ENCODE measurements at regions not wholly inside any gene's neighbourhood (a gene's known extent, or its start where the extent isn't known, plus 50 kb on each side); places are given as distances from the start of the nearest gene placed in this dataset.

DNA sequence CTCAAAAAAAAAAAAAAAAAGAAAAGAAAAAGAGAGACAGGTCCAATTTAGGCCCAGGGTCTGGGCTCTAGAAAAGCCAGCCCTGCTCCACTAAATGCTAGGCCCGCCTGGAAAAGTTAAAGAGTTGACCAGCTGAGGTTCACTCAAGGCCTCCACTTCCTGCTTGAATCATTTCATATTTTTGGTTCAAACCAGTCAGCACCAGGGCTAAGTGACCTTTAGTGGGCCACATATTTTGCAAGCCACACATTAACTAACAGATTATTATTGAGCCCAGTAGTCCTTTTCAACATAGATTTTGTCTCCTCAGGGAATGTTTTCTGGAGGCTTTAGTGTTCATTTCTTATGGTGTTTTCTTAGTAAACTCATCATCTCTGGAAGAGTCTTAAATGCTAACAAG is 156.6 kb downstream of the TLR4 start:
- no peak for DNase-seq (ENCODE audit: low read depth)

DNA sequence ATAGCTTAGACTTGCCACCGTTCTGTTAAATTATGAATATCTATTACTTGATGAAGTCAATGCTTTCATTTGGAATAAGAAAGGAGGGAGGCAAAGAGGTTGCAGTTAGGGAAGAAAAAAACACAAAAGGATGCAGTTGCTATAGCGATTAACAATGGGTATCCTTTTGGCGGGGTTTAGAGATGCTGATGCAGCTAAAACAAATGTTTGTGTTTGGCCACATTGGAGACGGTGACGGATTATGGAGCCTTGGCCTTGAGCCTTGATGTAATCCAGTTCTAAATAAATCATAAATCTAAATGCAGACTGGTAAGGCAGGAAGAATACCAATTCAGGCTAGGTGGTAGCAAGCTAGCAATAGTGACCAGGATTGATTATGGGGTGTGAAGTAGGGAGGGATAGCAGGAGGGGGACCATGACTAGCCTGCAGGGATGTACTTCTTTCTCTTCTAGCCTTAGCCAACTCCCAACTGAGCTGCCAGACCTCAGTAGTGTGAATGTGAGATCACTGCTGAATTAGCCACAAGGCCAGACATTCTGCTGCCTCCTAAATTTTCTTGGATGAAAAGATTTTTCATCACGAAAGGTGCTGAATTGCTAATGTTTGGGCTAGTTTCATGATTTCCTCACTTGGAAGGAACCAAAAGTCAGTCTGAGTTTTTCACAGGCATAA is 160.3 kb downstream of the TLR4 start:
- DNase-seq (ENCODE audit: low read depth): no peak

DNA sequence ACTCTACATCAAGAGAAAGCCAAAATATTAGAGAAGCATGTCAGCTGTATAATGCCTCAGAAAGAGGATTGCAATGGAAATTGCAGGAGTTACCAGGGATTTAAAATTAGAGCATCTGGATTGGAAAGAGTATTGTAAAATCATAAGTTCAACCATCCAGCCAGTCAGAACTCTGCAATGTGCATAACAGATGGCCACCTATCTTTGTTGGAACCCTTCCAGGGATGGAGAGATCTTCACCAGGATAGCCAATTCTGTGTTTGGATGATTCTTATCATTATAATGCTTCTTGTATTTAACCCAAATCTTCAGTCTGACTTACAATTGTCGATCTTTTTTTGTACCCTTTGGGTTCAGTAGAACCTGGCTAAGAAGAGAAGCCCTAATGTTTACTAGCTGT is 164.4 kb downstream of the TLR4 start:
- no peak for DNase-seq (ENCODE audit: low read depth)

DNA sequence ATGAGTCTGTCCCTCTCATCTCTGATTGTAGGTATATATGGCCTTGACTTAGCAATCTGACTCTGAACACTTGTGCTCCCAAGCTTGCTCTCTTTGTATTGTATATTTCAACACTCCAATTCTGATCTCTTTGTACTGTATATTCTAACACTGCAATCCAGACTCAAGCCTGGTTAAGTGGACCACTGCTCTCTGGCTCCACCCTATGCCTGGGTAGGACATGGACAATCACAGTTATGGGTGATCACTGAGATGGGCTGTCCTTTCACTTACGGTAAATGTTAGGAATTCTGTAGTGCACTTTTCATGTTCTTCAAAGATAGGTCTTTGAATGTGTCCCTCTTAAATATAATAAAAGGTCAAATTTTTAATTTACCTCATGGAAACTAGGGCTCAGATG is 165.1 kb downstream of the TLR4 start:
- DNase-seq (ENCODE audit: low read depth): no peak

DNA sequence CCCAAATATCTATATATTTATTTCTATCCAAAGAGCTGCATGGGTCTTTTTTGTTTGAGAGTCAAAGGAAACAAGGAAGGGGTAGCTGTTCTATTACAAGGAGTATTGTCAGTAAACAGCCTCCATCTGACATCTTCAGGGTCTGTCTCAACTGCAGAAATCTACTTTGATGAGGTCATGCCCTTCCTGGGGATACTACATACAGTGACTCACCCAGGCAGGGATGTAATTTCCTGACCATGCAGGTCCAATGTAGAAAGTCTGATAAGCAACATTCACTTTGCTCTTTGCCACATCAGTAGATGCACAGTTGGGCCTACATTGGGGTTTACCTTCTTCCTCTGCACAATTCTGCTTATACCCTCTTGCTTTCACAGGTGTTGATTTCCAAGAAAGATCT is 165.5 kb downstream of the TLR4 start:
- no peak for DNase-seq (ENCODE audit: low read depth)

DNA sequence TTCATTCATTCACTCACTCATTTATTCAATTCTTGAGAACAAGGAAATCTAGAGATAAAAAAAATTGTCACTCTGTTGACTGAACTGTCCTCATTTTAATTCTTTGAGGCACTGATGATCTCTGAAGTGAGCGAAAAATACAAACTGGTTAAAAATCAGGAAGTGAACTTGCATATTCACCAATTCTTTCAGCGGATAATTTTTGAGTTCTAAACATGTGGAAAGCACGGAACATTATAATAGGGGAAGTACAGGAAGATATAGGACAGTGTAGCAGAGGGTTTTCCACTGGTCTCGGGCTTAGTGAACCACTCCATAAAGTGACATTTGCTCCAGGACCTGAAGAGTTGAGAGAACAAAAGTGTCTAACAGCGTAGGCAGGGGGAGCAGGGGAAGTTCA is 169.5 kb downstream of the TLR4 start:
- no peak for DNase-seq (ENCODE audit: low read depth)

DNA sequence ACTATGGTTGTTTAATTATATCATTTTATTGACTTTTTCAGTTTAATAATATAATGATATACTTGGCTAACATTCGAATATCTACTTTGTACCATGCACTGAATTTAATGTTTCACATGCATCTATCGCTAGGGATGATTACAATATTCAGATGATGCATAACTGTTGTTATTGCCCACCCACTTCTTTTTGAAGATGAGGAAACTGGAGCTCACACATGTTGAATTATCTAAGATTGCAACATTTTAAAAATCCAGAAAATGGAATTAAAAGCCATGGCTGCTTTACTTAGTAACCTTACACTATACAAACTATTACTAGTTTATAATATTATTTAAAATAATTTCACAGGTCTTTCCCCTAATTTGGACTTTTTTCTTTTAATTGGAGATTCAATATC is 171.7 kb downstream of the TLR4 start:
- no peak for DNase-seq (ENCODE audit: low read depth)

DNA sequence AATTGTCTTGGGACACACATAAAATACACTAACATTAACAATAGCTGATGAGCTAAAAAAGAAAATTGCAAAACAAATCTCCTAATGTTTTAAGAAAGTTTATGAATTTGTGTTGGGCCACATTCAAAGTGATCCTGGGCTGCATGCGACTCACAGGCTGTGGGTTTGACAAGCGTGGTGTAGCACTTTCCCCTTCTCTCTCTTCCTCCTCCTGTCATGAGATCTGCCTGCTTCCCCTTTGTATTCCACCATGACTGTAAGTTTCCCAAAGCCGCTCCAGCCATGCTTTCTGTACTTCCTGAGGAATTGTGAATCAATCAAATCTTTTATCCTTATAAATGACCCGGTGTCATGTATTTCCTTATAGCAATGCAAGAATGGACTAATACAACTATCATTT is 178.0 kb downstream of the TLR4 start:
- no peak for DNase-seq (ENCODE audit: low read depth)

DNA sequence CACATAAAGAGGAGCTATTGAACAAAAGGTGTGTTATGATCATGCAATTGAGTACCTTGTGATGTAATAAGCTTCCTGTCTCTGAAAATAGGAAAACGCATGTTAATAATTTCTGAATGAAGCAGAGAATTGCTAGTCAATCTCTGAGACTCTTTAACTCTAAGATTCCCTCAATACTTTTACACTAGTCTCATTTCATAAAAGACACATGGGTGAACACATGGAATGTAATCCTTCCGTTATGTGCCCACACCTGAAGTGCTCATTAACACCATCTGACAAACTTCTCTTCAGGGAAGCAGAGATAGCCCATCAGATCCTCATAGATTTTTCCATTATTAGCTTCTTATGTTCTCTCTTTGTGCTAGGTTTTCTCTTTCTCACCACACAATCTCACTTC is 182.4 kb downstream of the TLR4 start:
- DNase-seq (ENCODE audit: low read depth): no peak

DNA sequence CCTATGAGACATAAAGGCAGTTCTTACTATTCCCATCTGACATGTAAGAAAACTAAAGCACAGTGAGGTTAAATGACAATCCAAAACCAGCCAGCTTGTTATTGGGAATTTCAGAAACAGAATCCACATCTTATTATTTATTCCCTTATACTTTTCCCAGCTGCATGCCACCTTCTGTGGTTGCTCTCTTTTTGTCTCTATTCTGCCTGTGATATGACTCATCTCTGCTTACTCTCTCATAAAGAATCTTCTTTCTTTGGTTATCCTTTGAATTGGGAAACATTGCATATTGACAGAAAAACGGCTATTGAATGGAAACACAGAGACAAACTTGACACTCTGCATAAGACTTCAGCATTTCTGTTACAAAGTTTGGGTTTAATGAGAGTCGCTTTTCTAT is 183.2 kb downstream of the TLR4 start:
- no peak for DNase-seq (ENCODE audit: low read depth)

DNA sequence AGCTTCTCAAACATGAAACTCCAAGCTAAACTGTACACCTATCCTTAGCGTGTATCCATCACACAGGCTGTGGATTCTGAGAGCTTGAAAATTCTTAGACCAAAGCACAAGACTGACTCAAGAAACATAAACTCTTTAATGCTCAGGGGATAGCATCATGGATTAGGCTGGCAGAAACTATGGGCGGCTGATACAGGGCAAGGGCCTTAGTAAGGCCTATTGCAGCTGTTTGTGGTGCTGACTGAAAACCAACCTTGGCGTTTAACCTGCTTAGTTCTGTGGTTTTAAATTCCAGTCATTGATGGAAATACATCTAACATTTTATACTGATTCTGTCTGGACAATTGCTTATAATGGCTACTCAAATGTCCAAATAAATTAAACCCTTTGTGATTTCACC is 183.7 kb downstream of the TLR4 start:
- DNase-seq (ENCODE audit: low read depth): no peak

DNA sequence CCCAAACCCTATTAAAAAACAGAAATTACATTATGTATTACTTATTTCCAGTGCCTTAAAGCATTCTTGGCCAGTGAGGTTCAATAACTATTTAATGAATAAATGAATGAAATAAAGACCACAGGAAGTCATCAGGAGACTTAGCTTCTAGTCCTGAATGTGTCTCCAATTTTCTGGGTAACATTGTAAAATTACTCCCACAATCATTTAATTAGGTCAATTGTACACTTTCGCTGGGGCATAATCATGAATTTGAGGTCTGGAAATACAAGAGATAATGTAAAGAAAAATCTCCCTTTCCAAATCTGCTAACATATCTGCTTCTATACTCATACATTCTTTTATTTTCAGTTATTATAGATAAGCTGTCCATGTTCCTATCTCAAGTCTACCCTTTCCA is 199.2 kb downstream of the TLR4 start:
- no peak for DNase-seq (ENCODE audit: low read depth)

DNA sequence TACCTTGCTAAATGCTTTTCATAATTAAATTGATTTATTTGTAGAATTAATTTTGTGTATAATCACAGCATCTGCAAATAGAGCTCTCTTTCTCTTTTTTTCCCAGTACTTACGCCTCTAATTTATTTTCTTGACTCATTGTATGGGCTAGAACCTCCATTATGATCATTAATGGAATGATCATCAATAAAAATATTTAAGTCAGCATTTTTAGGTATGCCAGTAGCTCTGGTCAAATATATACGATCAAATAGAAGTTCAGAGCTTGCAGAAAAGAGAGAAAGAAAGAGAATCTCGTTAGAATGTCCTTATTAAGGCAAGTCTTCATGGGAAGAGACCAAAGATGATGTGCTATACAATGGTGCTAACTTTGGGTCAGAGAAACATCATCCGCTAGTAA is 202.6 kb downstream of the TLR4 start:
- no peak for DNase-seq (ENCODE audit: low read depth)

DNA sequence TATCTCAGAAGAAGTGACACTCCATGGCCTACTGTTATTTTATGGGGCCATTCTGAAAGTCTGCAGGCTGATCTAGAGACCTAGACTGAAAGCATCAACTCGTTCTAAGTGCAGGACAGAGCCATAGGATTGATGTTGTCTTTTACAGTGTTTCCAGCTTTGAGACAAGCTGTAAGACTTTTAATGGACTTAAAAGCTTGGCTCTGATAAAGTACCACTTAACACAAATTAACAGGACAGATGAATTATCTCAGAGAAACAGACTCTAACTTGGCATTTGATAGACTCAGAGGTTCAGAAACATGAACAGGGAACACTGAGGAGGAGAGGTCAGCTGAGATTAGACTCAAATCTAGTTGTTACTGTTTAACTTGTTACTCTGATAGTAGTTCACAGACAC is 203.2 kb downstream of the TLR4 start:
- DNase-seq (ENCODE audit: low read depth): no peak

DNA sequence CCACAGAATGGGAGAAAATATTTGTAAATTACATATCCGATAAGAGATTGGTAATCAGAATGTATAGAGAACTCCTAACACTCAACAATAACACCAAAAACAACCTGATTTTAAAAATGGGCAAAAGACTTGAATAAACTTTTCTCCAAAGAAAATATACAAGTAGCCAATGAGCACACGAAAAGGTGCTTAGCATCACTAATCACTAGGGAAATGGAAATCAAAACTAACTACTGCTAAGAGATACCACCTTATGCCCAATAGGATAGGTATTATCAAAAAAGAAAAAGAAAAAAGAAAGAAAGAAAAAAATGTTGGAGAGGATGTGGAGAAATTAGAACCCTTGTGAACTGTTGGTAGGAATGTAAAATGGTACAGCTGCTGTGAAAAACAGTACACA is 212.1 kb downstream of the TLR4 start:
- DNase-seq (ENCODE audit: low read depth): no peak

DNA sequence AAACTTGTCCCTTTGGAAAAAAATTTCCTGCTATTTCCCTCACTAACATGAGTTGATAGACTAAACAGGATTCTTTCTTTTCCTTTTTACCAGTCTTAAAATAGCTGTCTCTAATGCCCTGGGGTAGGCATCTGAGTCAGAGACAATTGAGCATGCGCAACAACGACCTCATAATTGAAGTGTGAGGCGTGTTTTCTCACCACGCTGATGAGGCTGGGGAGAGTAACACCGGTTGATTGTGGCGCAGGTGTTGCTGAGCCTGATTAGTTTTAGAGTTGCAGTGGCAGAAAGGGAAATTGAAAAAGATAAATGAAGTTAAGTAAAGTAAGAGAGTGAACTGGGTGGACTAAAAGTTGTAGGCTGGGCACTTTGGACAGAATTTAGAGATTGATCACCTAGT is 213.7 kb downstream of the TLR4 start:
- no peak for DNase-seq (ENCODE audit: low read depth)

DNA sequence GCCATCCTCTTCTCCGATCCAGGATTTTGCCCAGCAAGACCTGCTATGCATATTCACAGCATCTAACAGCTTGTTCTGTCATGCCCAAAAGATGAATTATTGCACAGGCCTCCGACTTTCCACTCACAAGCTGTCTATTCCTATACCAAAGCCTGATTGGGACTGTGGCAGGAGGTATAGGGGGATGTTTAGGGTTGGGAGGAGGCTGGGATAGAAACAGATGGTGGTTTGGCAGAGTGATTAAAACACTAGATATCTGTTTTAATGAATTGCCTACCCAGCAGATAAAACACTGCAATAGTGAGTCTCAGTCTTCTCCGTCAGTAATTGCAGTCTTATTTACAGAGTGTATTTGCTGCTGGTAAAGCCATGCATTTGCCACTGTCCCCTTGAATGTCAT is 215.3 kb downstream of the TLR4 start:
- DNase-seq (ENCODE audit: low read depth): no peak

DNA sequence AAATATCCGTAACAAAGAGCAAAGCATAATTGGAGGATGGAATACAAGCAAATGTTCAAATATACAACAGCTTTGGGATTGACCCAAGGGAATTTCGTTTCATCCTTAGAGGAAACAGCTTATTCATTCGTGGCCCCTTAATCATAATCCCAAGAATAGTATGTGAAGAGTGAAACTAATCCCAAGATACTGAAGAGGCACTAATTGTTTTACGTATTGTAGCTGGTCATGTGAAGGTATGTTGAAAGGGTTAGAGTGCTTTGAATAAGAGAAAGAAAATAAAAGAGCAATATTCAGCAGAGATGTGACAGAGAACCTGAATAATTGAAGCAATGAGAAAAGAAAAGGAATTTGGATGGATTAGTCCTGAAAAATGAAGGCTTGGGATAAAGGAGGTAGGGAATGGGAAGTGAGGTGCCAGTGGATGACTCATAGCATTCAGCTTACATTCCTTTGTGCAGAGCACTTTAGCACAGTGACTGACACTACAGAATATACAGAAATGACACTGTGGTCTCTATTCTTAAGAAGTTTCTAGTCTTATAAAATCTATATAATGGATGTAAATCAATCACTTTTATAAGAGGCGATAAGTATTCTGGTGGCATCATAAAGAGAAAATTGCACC is 221.9 kb downstream of the TLR4 start:
- no peak for DNase-seq (ENCODE audit: low read depth)

DNA sequence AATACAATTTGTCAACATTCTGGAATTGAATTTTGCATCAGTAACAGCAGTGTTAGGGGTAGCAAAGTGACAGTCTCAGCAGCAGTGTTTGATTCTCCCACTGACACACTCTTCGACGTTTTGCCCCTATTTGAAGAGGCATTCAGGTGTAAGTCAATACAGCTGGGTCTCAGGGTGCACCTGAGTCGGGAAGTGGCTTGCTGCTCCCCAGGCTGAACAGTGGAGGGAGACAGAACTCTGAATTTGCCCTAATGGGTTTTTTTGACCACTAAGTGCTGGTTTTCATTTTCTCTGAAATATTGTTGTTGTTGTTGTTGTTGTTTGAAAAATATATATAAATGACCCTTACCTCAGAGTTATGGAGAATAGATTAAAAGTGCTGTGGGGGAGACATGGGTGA is 223.2 kb downstream of the TLR4 start:
- no peak for DNase-seq (ENCODE audit: low read depth)

DNA sequence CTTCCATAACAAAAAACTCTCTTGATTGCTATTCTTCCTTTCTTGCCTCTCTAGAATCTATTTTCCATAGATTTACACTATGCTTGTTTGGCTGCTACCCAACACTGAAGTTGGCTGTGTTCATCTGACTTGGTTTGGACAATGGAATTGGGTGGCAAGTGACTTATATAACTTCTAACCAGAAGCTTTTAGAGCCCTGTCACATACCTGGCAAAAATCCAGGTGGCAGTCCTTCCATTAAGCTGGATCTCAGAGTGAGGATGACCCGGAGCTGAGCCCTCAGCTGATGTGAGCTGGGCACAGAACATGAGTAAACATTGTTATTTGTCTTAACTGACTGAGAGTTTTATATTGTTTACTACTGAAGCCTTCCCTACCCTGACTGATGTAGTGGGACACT is 225.7 kb downstream of the TLR4 start:
- DNase-seq (ENCODE audit: low read depth): no peak

DNA sequence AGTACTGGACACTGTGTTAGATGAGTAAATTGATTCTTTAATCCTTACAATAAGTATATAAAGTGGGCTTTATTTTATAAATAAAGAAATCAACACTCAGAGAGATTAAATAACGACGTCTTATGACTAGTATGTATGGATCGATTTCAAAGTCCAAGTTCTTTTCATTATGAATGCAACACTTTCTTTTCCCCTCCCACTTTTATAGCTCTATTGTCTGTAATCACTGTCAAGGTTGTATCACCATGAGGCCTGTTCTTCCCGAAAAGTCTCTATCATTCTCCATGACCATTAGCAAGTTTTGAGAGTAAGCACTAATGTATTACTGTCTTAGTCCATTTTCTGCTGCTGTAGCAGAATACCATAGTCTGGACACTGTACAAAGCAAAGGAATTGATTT is 228.4 kb downstream of the TLR4 start:
- no peak for DNase-seq (ENCODE audit: low read depth)

DNA sequence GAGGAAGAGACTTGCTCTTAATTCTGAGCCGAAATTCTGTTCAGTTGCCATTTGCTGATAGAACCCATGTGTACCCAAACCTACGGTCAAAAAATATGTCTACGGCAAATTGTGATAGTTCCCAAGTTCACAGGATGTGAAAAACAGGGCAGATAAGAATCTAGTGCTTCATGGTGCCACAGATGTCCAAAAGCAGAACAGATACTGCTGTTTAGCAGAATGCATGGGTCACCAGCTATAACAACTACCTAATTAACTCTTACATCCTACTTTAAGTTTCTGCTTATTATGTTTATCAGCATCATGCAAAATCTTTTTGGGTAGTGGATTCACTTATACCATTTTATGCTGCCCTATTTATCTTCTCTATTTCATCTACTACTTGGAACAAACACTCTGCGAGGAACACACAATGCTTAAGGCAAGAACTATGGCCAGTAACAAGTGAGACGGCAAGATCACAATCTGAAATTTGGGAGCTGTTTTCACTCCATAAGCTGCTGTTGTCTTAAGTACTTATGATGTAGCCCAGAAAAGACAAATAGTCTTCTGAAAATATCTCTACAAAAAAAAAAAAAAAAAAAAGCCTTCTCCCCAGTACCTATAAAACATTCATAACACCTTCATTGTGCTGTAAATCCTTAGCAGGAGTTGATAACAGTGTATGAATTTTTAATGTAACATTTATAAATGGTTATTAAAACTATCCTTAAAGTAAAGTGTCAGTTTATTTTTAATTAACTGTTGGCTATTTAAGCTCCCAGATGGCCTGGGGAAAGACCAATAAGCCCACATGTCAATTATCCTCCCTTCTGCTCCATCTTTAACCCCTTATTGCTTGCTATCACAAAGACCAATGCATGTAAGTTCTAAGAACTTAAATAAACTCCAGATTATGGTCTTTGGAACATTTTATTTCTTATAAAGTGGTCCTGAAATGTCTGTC is 232.3 kb downstream of the TLR4 start:
- no peak for DNase-seq (ENCODE audit: low read depth)

DNA sequence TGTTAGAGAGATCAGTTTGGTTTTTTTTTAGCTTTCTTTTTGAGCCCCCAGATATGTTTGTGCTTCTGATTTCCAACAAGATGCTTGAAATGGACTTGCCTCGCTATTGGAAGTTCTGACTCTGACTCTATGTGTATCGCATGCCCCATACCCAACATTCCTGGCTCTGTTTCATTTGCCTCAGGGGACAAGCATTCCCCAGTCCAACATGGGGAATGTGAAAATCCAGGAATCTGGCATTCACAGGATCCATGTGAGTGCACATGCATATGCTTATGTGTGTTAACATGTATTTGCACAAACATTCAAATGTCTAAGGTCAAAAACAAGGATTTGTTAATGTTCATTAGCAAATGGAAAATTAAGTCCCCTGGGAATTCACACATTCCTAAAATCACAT is 233.9 kb downstream of the TLR4 start:
- no peak for DNase-seq (ENCODE audit: low read depth)

Measured in forelimb muscle (tissue), 1 donor.